Hepatocyte (in vitro differentiated cells): ENCODE measurements at regions not wholly inside any gene's neighbourhood (a gene's known extent, or its start where the extent isn't known, plus 50 kb on each side); places are given as distances from the start of the nearest gene placed in this dataset.

ENCODE experiments used
- EZH2 ChIP-seq: fragments of 200-600 bp; sonication (generic); IDR thresholded peaks from 2 replicates; pipeline ENCODE4 v1.6.1; 2016; ENCODE audit warnings: antibody characterized with exemption, mild to moderate bottlenecking, borderline replicate concordance
- EZH2phosphoT487 ChIP-seq: fragments of 200-600 bp; sonication (generic); IDR thresholded peaks from one replicate; pipeline ENCODE4 v1.6.1; 2018; ENCODE audit warnings: antibody characterized with exemption, mild to moderate bottlenecking, low read depth, moderate library complexity; ENCODE audit not compliant: unreplicated experiment, severe bottlenecking
- TF ChIP-seq, protein P1 (sequence below): fragments of 200-600 bp; sonication (generic); IDR thresholded peaks from 2 replicates; pipeline ENCODE4 v1.5.1; 2016; ENCODE audit warnings: antibody characterized with exemption, mild to moderate bottlenecking; ENCODE audit not compliant: poor library complexity

DNA sequence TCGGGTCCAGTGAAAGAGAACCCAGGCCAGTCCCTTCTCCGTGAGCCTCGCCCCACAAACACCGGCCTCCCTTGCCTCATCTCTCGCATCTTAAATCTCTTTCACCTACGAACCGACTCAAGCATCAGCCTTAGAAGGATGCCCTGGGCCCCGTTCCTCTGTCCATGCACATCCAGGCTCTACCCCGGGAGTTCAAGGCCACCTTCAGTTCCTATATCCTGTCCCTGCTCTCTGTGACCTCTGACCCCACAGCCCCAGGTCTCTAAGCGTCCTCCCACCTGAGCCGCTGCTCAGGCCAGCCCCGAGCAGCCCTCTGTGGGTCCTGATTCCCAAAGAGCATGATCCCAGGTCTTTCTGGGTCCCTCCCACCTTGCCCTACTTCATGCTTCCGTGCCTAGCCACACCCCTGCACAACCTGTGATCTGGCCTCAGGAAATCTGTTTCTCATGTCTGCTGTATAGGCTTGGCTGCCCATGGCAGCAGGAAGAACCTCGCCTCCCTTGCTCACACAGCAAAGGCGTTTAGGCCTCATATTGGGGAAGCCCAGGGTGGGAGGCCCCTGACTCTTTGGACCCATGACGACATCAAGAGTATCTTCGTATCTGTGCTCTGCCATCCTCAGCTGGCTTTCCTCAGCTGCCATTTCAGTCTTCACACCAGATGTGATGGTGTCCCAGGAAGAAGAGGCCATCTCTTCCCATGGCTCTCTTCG lies 77.5 kb upstream of the SEPTIN5 start:
- TF ChIP-seq, protein P1, sequence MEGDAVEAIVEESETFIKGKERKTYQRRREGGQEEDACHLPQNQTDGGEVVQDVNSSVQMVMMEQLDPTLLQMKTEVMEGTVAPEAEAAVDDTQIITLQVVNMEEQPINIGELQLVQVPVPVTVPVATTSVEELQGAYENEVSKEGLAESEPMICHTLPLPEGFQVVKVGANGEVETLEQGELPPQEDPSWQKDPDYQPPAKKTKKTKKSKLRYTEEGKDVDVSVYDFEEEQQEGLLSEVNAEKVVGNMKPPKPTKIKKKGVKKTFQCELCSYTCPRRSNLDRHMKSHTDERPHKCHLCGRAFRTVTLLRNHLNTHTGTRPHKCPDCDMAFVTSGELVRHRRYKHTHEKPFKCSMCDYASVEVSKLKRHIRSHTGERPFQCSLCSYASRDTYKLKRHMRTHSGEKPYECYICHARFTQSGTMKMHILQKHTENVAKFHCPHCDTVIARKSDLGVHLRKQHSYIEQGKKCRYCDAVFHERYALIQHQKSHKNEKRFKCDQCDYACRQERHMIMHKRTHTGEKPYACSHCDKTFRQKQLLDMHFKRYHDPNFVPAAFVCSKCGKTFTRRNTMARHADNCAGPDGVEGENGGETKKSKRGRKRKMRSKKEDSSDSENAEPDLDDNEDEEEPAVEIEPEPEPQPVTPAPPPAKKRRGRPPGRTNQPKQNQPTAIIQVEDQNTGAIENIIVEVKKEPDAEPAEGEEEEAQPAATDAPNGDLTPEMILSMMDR: no peak
- TF ChIP-seq EZH2phosphoT487: no peak
- no peak for TF ChIP-seq EZH2
